ENCODE measurements at regions not wholly inside any gene's neighbourhood (a gene's known extent, or its start where the extent isn't known, plus 50 kb on each side); places are given as distances from the start of the nearest gene placed in this dataset.

- no peak for TF ChIP-seq DPF2 (CRISPR knock-in tag; IDR thresholded peaks at IDR 0.05; ENCODE audit: borderline replicate concordance, low read depth)
- TF ChIP-seq GABPA (IDR thresholded peaks at IDR 0.05; ENCODE audit: low read depth, low read length): no peak
- no peak for TF ChIP-seq GABPA (CRISPR knock-in tag; IDR thresholded peaks at IDR 0.05; ENCODE audit: low read depth)
- TF ChIP-seq POLR2AphosphoS2 (IDR thresholded peaks at IDR 0.05; ENCODE audit: low read depth, low read length): no peak
- no peak for TF ChIP-seq RAD21 (CRISPR knock-in tag; IDR thresholded peaks at IDR 0.05)
- TF ChIP-seq ZNF18 (CRISPR knock-in tag; IDR thresholded peaks at IDR 0.05; ENCODE audit: insufficient replicate concordance): no peak
- no peak for TF ChIP-seq ZFP37 (CRISPR knock-in tag; IDR thresholded peaks at IDR 0.05; ENCODE audit: borderline replicate concordance)
- no peak for TF ChIP-seq ZNF292 (CRISPR knock-in tag; IDR thresholded peaks at IDR 0.05; ENCODE audit: borderline replicate concordance, low read depth)
Measured at GRCh38 chr6:25178336-25179035, 100.7 kb upstream of the CARMIL1 start.
